ENCODE measurements at regions not wholly inside any gene's neighbourhood (a gene's known extent, or its start where the extent isn't known, plus 50 kb on each side); places are given as distances from the start of the nearest gene placed in this dataset.

- TF ChIP-seq POLR2AphosphoS5 (IDR thresholded peaks at IDR 0.05; ENCODE audit: low read depth), result no peak
- TF ChIP-seq, protein P1, sequence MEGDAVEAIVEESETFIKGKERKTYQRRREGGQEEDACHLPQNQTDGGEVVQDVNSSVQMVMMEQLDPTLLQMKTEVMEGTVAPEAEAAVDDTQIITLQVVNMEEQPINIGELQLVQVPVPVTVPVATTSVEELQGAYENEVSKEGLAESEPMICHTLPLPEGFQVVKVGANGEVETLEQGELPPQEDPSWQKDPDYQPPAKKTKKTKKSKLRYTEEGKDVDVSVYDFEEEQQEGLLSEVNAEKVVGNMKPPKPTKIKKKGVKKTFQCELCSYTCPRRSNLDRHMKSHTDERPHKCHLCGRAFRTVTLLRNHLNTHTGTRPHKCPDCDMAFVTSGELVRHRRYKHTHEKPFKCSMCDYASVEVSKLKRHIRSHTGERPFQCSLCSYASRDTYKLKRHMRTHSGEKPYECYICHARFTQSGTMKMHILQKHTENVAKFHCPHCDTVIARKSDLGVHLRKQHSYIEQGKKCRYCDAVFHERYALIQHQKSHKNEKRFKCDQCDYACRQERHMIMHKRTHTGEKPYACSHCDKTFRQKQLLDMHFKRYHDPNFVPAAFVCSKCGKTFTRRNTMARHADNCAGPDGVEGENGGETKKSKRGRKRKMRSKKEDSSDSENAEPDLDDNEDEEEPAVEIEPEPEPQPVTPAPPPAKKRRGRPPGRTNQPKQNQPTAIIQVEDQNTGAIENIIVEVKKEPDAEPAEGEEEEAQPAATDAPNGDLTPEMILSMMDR (IDR thresholded peaks at IDR 0.05; ENCODE audit: insufficient read depth, low read length), result no peak
These were observed 145.5 kb downstream of the GOLIM4 start for GRCh38 chr3:167950212-167950611.

Measured in HL-60 (cell line).